Limb (tissue), 2 donors: ENCODE measurements at regions not wholly inside any gene's neighbourhood (a gene's known extent, or its start where the extent isn't known, plus 50 kb on each side); places are given as distances from the start of the nearest gene placed in this dataset.

ENCODE experiments used
- DNase-seq, 2 donors: peaks; one replicate each; pipeline ENCODE4 v3.0.0-alpha.2; 2016; ENCODE audit errors: extremely low spot score in 2 of 2

DNA sequence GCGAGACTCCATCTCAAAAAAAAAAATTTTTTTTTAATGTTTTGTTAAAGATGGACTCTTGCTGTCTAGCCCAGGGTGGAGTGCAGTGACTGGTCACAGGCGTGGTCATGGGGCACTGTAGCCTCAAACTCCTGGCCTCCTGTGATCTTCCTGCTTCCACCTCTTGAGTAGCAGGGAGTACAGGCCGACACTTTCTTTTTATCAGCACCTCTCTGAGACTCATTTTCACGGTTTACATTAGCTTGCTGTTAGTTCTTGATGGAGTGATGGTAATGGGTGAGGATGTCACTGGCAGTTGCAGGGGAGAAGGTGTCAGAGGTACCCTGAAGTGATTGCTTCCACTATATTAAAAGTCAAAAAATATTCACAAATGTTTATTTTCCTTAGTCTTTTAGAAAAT is 95.3 kb upstream of the MTPN start:
- no peak for DNase-seq

GRCh38 chr7:136070736-136071505 is 93.8 kb upstream of the MTPN start:
- DNase-seq: no peak

DNA sequence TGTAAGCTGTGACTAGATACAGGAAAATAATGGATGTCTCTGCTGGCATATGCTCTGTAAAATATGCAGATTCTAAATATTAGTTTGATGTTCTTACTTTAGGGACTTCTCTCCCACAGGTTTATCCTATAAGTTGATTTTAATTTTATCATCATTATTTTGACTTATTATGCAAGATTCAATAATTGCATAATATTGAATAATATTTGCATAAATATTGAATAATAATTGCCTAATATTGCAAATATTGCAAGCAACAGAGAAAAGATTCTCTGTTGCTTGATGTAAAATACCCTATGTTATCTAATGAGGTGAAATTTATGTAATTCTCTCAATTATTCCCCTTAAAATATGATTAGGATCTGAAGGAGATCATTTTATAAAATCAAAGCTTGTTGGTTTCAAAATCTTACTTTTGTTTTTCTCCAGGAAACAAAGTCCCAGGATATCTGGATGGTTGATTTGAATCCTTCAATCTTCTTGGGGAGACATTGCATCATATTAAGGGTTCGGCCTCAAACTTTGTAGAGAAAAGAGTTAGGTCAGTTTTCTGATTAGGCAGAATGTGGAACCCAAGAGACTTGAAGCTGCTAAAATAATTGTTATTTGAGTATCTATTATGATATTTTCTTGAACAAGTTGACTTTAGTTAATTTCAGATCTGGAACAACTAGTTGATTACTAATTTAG is 92.8 kb upstream of the MTPN start:
- no peak for DNase-seq

- no peak for DNase-seq
These were observed 90.1 kb upstream of the MTPN start for GRCh38 chr7:136067277-136067676.

DNA sequence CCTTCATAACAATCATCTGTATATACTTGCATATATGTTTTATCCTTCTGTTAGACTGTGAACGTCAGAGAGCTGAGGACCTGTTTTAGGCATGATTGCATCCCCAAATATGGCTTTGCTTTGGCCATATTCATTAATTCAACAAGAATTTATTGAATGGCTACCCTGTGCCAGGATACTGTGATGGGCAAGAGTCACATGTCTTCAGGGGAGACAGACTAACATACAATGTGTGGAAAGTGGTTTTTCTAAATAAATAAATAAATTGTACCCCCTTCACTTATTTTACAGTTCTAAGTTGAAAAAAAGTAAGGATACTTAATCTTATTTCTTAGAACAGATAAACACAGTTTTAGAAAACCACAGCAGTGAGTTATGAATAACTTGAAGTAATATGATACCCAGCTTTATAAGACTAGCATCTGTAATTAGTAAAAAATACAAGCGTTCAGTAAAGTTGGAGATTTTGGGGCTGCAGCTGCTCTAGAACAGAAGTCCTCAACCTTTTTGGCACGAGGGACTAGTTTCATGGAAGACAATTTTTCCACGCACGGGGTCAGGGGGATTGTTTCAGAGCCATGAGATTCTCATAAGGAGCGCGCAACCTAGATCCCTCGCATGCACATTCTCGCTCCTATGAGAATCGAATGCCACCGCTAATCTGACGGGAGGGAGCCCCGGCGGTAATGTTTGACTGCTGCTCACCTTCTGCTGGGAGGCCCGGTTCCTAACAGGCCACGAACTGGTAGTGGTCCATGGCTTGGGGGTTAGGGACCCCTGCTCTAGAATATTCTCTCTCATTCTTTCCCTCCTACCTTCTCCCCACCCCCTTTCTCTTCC is 89.4 kb upstream of the MTPN start:
- DNase-seq: no peak

DNA sequence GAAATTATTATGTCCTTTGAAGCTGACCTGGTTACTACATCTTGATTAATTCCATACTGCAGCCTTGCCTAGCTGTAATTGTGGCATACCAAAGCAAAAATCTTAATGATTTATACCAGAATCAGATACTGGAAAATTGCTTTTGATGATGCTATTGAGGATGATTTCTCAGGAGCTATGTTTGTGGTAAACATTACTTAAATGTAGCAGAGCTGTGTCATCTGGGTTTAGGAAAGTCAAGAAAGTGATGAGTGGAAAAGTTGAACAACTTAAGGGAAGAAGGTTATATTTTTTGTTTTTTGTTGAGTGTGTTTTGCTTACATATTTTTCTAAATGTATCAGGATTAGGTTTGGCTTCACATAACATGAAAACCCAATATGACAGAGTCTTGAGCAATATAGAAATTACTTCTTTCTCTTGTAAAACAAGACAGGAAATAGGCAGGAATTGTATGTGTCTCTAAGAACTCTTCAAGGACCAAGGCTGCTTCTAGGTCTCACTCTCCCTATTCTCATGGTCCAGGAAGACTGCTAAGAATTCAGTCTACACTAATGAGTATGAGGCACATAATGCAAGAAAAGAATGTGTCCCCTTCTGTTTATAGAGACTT is 87.6 kb upstream of the MTPN start:
- DNase-seq: no peak

- no peak for DNase-seq
These were observed 86.9 kb upstream of the MTPN start for GRCh38 chr7:136064081-136064480.

DNA sequence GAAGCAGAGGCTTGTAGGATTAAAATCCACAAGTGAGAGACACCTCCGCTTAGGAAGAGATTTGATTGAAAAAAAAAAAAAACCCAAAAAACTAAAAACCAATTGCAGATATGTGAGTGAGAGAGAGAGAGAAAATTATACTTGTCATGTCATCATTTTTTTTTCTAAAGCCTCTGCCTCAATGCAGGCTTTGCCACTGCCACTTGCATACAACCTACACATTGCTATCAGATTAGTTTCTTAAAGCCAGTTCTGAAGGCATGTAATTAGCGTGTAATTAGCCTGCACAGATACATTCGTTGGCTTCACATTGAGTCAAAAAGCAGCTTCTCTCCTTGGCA is 86.1 kb upstream of the MTPN start:
- no peak for DNase-seq

- no peak for DNase-seq
These were observed 85.6 kb upstream of the MTPN start for GRCh38 chr7:136062625-136063325.

DNA sequence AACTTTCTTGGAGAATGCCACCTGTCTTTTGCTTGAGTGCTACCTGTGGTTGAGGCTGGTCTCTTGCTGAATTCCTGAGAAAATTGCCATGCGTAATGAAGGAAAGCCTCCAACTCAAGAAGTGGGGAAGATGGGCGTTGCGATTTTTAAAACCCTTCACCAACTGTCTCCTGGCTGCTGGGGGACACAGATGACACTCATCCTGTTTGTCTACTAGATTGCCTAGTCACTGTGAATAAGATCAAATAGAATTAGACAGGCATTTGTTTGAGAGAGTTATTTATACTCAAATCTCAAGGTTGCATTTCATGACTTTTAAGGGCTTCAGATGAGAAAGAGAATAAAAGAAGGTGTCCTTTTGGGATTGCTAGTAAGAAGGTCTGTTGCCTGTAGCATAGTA is 84.3 kb upstream of the MTPN start:
- no peak for DNase-seq

DNA sequence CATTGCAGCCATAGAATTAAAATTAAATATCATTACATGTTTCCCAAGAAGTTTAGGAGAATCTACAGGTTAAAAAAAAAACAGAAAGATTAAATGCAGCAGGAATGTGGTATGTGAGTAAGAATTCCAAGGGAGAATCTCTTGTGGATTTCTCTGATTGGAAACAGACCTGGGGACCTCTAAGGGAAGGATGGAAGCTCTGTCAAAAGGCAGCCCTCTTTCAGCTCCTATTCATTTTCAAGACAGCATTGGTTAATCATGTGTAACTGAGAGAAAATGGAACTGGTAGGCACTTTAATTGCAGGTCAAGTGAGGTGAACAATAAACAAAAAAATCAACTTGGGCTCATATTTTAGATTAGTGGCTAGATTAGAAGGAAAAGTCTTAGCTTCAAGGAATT is 81.4 kb upstream of the MTPN start:
- DNase-seq: no peak

GRCh38 chr7:136057509-136057908 is 80.3 kb upstream of the MTPN start:
- DNase-seq: no peak

- no peak for DNase-seq
These were observed 79.6 kb upstream of the MTPN start for GRCh38 chr7:136056651-136057231.

GRCh38 chr7:136055266-136055665 is 78.1 kb upstream of the MTPN start:
- DNase-seq: no peak

- DNase-seq: no peak
These were observed 76.7 kb upstream of the MTPN start for GRCh38 chr7:136053689-136054485.

GRCh38 chr7:136051203-136051928 is 74.2 kb upstream of the MTPN start:
- no peak for DNase-seq

DNA sequence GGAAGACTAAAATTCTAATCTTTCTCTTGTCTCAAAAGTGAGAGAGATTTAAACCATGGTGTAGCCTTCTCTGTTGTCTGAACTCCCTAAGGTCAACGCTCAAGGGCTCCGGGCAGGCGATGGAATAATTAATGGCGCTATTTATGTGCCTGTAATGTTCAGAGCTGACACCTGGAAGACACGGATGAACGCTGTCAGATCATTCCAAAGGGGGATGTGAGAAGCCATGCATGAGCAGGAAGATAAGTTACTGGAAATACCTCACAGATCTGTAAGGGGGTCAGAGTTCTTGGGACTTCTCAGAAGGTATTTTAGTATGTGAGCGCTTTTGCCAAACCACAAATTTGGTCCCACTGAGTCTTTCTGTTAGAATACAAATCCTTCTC is 73.3 kb upstream of the MTPN start:
- DNase-seq: no peak

GRCh38 chr7:136049818-136050461 is 72.8 kb upstream of the MTPN start:
- no peak for DNase-seq

DNA sequence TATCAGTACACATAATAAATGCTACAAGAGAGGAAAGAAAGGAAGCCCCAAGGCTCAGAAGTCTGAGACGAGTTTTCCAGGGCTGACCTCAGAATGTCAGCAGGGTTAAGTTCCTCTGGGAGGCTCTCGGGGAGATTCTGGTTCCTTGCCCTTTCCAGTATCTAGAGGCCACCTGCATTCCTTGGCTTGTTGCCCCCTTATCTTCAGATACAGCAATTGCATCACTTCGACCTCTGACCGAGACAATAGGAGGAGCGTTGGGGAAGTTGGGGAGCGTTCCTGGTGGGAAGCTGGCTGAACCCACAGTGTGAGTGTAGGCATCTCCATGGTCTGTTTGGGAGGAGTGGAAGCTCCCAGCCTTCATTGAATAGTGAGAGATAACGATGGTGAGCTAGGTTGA is 72.0 kb upstream of the MTPN start:
- no peak for DNase-seq
